Stimulated activated CD8-positive, alpha-beta memory T cell treated with anti-CD3 and anti-CD28 coated beads, Interleukin-15, amount 100 ng/mL, for 4 hours (primary cell): ENCODE measurements at regions not wholly inside any gene's neighbourhood (a gene's known extent, or its start where the extent isn't known, plus 50 kb on each side); places are given as distances from the start of the nearest gene placed in this dataset.

ENCODE experiments used
- DNase-seq, 2 donors: peaks; one replicate each; pipeline ENCODE4 v3.0.0-alpha.2; 2020; ENCODE audit warnings: low read depth in 2 of 2

DNA sequence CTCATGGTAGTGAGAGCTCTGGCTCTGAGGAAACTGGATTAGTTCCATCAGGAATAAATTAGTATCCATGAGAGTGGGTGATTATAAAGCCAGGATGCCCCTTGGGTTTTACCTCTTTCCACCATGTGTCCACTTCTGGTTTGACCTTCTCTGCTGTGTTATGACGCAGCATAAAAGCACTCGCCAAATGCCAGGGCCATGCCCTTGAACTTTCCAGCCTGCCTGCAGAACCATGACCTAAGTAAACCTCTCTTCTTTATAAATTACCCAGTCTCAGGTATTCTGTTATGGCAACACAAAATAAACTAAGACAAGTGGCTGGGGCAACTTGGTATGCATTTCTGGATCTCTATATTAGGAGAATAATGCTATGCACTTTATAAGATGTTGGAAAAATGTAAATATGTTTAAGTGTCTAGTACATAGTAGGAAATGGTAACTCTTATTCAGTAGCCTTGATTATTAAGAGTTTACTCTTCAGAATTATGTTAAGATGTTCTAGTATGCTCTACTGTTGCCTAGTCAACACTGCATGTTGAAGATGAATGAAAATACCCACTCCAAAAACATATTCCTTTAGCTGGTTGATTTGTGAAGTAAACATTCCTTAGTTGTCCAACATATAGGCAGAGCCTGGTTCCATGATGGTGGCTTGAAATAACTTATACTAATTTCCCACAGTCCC lies 455.6 kb upstream of the TMPO start:
- DNase-seq, result no peak

DNA sequence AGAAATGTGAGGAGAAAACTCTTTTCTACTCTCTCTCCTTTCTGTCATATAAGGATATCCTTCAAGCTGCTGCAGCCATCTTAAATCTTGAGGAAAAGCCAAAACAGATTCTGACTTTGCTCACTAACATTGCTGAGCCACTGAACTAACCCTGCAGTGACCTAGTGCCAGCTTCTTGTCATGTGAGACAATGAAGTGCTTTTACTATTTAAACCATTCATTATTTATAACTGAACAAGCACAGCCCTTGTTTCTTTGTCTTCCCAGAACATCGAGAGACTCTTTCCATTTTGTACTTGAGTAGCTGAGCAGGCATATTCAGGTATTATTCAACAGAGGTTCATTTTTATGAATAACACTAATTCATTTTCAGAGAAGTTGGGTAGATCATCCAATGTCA lies 455.0 kb upstream of the TMPO start:
- DNase-seq, result no peak

DNA sequence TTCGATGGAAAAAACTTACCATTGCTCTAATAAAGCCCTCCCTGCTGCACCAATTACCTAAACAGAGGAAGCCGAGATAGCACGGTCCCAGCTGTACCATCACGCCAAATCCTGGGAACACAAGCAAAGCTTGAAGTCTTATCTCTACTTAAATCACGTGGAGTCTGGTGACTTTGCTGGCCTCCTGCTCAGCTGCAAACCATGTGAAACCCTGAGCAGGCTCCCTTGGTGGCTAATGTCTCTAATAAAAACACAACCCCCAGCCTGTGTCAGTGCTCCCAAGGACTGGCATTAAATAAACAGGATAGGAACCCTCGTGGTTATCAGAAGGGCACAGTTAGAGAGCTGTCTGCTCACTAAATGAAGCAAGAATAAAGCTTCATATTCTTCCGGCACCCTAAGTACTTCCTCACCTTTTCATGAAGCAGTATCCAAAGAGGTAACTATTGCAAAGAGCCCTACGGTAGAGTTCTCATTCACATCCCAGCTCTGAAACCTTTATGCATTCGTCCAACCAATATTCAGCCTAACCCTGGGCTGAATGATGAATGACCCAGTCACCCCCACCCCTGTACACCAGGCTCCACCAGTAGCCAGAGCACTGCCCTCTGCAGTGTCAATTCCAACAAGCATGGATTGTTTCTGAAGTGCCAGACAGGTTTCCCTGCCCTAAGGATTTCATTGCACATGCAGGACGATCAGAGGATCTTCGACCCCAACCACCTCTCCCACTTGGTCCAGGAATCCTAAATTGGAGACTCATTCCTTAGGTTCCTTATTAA lies 452.7 kb upstream of the TMPO start:
- no peak for DNase-seq

DNA sequence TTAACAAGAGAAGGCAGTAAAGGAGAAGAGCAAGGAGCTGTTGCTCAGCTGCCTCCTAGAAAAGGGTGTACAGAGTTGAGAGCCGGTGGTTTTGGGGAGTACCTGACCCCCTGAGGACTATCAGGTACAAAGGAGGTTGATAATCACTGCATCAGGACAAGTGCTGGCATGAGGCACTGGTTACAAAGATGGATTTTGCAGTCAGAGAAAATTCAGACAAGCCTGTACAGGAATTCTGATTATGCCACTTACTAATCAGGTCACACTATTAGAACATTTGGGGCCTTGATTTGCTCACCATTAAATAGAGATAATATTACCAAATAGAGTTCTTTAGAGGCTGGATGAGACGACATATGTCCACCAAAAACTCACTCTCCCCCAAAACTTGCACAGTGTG lies 450.9 kb upstream of the TMPO start:
- no peak for DNase-seq

DNA sequence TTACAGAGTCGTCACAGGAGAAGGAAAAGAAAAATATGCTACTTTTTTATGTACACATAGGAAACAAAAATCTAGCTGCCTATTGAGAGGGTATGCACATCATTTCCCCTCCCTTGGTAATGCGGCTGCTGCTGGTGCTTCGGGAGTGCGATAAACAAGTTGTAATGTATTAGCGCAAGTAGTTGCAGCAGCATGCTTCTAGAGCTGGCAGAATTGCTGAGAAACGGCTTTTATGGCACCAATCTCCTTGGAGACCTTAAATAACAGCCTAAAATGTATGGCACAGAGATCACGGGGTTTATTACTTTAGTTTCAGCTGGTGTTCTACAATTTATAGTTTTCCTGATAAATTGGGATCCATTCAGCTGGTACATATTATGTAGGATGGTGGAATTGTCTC lies 447.6 kb upstream of the TMPO start:
- no peak for DNase-seq

DNA sequence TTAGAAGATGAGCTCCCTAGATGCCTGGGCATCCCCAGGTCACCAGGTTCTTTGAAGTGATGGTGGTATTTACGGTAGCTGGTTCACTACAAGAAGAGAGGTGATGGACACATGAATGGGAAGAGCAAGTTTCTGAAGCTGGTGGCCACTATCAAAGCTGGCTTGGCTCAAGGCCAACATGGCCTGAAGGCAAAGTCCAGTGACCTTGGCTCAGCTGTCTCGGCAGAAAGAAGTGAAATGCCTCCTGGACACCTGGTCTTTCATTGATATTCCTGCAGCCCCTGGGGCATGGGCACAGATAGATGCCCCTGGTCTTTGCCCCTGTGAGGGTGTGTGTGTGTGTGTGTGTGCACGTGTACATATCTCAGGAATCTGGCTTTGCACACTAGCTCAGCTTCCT lies 441.8 kb upstream of the TMPO start:
- no peak for DNase-seq

DNA sequence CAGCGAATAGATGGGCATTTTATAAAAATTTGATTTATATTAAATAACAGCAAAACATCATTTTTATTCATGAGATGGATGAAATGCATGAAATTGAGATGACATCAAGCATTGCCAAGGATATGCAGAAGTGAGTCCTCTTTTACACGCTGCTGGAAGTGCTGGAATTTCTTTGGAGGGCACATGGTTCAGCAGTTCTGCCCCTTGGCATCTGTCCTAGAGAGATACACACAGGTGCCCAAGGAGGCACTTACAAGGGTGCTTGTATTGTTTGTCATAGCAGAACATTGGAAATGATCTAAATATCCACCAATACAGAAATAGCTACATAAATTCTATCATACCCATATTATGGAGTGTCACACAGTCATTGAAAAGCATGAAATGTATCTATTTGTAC lies 441.1 kb upstream of the TMPO start:
- no peak for DNase-seq

DNA sequence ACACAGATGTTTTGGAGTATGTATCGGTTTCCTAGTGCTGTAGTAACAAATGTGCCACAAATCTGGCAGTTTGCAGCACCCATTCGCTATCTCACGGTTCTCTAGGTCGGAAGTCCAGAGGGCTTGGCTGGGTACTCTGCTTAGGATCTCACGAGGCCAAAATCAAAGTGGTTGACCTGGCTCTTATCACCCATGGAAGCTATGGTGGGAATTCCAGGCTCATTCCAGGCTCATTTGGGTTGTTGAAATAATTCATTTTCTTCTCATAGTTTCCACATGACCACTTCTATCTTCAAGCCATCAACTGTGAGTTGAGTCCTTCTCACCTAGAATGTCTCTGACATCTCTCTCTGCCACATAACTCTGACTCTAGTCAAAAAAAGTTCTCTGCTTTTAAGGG lies 431.0 kb upstream of the TMPO start:
- no peak for DNase-seq

DNA sequence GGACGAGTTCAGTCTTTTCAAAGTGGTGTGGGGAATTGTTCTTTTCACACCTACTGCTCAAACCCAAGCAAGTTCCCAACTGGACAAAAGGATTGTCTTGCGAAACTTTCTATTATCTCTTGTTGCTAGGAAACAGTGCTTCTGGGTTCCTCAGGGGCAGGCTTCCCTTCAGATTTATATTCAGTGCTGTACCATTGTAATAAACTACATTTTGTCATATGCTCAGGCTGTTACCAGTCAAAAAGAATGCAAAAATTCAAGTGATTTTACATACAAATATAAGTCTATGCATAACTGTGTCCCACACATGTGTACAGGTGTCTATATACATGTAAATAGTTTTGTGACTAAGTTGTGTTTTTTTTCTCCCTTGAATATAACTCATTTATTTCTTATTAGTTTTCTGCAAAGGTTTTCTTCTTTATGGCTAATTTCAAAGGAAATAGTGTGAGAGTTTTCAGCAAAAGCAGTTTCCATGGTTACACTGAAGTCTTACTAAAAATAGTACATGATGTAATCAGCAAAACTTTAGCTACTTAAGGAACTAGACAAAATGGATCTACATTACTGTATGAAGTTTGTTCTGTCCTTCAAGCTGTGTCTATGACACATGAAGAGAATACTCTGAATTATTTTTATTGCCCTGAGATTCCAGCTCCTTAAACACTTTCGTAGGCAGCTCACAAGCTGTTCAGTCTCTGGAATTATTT lies 430.2 kb upstream of the TMPO start:
- no peak for DNase-seq

DNA sequence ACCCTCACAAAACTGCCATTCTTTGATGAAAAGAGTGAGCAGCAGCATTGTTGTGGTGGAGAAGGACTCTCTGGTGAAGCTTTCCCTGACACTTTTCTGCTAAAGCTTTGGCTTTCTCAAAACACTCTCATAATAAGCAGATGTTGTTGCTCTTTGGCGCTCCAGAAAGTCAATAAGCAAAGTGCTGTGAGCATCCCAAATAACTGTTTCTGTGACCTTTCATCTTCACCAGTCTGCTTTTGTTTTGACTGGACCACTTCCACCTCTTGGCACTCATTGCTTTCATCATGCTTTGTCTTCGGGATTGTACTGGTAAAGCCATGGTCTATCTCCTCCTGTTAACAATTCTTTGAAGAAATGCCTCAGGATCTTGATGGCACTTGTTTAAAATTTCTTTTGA lies 424.7 kb upstream of the TMPO start:
- DNase-seq, result no peak

DNA sequence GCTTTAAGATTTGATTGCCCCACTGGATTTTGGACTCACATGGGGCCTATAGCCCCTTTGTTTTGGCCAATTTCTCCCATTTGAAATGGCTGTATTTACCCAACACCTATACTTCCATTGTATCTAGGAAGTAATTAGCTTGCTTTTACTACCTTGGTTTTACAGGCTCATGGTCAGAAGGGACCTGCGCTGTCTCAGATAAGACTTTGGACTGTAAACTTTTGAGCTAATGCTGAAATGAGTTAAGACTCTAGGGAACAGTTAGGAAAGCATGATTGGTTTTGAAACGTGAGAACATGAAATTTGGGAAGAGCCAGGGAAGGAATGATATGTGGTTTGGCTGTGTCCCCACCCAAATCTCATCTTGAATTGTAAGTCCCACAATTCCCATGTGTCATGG lies 419.0 kb upstream of the TMPO start:
- no peak for DNase-seq

DNA sequence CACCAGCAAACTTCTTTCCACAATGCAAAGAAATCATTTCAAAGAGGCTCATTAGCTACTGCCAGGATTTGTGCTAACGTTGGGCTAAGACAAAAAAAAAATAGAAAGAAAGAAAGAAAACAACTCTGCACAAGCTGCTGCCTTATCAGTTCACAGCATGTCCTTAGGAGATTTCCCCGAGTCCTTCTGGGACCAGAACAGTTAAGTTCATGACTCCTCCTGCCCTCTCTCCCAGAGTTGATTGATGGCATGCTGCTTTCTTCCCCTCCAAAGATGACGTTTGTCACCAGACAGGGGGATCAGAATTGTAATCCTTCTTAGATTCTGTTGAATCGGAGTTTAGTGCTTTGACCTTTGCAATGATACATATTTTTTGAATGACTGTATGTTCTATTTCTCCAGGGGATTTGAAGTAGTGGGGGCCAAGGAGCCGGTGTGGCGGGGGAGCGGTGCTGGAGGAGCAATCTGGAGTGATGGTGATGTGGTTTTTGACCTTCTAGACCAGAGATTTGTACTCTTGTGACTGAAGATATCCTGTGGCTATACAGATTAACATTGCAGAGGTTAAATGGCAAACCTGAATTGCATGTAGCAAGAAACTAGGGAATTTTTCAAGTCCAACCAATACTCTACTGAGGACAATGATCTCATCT lies 409.2 kb upstream of the TMPO start:
- DNase-seq, result no peak

DNA sequence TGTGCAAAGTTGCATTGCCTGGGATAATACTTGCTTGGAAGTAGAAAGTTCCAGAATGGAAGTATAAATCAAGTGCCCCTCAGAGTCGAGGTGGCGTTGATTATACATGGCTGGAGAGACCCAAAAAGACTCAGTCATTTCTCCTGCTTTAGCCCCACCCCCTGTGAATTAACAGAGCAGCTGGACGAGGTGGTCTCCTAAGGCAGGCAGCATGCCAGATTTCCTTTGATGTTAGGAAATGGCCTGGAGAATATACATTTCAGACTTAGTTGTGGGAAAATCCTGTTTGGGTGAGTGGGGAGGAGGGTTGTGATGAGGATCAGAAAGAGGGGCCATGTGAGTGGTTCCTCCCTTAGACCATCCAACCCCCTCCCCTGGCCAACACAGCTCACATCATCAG lies 406.1 kb upstream of the TMPO start:
- no peak for DNase-seq

DNA sequence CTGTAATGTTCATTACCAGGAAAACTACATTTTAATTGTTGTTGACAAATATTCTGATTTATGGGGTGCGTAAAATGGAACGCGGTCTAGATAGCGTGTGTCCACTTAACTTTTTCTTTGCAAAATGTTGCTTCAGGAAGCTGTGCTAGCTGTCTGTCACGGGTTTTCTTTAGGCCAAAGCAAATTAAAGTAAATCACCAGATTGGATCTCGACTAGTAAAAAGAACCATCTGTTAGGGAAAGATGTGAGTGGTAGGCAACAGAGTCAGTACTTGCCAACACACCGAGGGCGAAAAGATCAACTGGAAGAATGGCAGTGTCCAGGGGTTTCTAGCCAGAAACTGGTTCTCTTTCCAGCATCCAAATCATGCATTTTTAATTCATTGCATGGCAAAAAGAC lies 404.9 kb upstream of the TMPO start:
- DNase-seq, result no peak

DNA sequence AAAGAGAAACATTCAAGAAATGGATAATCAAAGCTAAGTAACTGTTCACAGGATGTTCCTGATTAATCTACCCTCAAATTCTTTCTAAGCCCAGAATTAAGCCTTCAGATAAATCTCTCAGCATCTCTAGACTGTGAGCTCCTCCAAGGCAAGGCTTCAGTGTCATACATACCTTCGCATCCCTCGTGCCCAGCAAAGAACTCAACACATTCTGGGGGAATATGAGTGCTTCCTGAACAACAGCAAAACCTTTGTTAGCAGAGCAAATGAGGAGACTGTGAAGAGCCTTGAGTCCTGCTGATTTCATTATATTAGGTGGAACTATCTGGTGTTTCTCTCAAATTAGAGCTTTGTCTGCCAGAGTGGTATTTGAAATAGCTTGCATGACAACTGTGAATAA lies 401.8 kb upstream of the TMPO start:
- DNase-seq, result no peak

DNA sequence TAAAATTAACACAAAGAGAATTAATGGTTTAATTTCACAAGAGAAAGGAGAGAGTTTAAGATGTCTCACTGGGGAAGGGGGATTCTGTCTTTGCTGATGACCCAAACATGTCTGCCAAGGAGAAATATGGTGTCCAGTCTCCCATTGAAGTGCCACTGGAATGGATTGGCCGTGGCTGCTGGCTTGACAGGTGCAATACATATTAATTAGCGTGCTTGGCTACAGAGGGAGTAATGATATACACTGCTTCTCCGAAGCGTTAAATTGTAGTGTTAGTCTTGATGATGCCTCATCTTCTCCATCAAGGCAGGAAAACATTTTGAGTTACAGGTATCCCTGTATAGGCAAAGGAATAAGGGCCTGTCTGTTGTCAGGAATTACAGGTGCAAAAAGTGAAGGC lies 393.4 kb upstream of the TMPO start:
- DNase-seq, result no peak

DNA sequence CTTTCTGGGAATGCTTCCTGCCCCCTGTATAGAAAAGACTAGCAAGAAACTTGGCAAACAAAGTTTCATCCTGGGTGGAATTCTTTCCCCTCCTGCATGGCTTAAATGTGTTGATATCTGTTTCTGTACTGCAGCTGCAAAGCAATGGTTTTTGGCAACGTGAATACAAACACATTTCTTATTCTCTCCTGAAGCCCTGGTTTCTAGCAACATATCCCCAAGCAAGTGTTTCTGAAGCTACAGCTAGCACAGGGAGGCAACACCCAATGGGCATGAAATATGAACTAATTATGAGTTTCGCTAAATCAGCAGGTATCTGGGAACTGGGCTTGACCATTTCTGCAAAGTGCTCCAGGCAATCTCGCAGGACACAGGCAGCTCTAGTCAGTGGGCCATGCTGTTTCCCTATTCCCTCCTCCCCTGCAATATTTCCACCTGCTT lies 392.3 kb upstream of the TMPO start:
- no peak for DNase-seq

DNA sequence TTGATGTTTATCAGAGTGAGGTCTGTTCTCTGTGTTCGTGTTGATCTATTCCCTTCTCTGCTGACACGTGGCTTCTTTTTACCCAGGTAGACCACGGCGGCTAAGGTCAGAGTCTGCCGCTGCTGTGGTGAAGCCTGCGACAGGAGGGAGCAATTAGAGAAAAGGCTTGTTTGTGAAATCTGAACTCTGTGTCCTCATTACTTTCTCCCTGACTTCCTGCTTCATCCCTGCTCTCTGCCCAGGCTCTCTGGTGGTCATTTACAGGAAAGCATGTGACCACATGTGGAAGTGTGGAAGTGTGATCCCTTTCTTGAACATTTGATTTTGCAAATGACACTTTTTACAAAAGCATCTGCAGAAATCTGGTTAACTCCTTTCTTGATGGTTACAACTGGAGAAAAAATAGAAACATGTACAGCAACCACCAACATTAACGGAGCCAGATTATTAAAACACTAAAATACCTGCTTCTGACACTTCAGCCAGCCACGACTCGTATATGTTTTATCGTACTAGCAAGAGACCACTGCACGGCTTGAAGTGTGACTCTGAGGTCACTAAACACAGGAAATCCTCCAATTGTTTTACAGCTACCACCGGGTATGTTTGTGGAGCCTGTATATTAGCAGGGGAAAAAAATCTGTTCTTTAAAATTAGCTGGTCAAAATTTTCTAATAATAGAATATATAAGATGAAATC lies 388.6 kb upstream of the TMPO start:
- no peak for DNase-seq

DNA sequence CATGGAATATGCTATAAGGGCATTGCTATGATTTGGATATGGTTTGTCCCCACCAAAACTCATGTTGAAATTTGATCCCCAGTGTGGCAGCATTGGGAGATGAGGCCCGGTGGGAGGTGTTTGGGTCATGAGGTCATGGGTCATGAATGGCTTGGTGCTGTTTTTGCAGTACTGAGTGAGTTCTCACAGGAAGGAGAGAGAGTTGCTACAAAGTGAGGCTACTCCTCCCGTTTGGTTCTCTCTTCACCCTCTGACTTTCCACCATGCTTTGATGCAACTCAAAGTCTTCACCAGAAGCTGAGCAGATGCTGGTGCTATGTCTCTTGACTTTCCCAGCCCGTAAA lies 388.1 kb upstream of the TMPO start:
- no peak for DNase-seq

DNA sequence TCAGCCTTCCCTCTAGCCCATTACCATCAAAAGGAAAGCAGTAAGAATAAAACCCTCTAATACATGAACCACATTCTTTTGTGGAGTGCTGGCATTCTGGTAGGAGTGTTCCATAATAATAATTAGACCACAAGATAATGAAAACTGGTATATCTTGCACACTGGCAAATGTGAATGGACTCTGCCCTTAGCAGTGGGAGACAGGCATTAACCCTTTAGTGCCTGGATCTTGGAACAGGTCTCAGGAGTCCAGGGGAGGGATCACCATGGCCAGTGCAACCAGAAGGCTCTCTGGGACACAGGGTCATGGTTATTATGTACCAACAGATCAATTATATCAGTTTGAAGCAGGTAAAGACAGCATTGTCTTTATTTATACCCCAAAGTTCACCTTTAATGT lies 387.5 kb upstream of the TMPO start:
- no peak for DNase-seq

DNA sequence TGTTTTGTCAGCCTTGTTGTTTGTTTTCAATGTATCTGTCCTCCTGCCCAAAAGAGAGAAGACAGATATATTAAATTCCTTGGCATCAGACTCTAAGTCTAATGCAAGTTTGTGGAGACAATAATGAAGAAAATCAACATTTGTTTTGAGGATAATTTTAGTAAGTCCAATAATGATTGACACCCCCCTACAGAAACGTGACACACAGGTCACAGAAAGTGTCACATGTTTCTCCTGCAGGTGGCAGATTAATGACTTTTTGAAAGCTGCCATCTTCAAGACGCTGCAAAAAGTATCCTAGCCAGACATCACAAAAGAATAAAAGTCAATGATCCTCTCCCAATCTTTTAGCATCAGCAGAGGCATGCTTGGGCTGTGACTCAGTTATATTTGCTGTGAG lies 378.8 kb upstream of the TMPO start:
- DNase-seq, result no peak

DNA sequence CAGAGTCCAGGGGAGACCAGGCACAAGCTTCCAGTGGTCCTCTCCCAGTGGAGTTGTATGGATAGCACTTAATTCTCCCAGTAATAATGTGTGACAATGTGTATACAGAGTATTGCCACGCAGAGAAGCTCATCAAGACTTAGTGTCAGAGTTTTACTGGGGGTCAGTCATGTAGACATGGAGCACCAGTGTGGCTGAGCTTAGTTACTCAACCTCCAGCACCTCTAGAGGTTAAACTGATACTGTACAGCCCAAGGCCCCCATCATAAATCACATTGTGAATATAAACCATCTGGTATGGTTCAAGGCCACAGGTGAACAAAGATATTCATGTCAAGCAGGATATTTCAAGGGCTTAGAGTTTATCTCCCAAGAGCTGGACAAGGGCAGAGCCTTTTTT lies 378.1 kb upstream of the TMPO start:
- no peak for DNase-seq
